Type B pancreatic cell (in vitro differentiated cells): ENCODE measurements at regions not wholly inside any gene's neighbourhood (a gene's known extent, or its start where the extent isn't known, plus 50 kb on each side); places are given as distances from the start of the nearest gene placed in this dataset.

Experiments used
- DNase-seq: peaks from one replicate; pipeline ENCODE4 v3.0.0; 2021; ENCODE audit warnings: mixed read lengths; ENCODE audit not compliant: unreplicated experiment; ENCODE audit errors: extremely low spot score
- H3K27ac Mint-ChIP-seq: 2 replicates; pipeline ENCODE4 v1.8.0; 2021; ENCODE audit warnings: mild to moderate bottlenecking, mixed read lengths
- H3K27me3 Mint-ChIP-seq: 2 replicates; pipeline ENCODE4 v1.8.0; 2021; ENCODE audit warnings: mixed read lengths
- H3K36me3 Mint-ChIP-seq: 2 replicates; pipeline ENCODE4 v1.8.0; 2021; ENCODE audit warnings: mixed read lengths
- H3K4me1 Mint-ChIP-seq: one replicate; pipeline ENCODE4 v1.8.0; 2021; ENCODE audit warnings: mixed read lengths; ENCODE audit not compliant: unreplicated experiment
- H3K4me3 Mint-ChIP-seq: 2 replicates; pipeline ENCODE4 v1.8.0; 2021; ENCODE audit warnings: mild to moderate bottlenecking, mixed read lengths
- H3K9me3 Mint-ChIP-seq: 2 replicates; pipeline ENCODE4 v1.8.0; 2021; ENCODE audit warnings: mixed read lengths
- TF ChIP-seq, protein P1 (sequence below): fragments of 200-600 bp; sonication (generic); conservative IDR thresholded peaks from 2 replicates; pipeline ENCODE4 v1.5.0; 2021; ENCODE audit warnings: antibody characterized with exemption, mild to moderate bottlenecking

- H3K27me3 Mint-ChIP-seq, result peaks cover 6% of the 10 kb centered on the region
- no peak for DNase-seq
- H3K4me1 Mint-ChIP-seq, result peaks cover 35% of the 10 kb centered on the region
- no peaks in the 10 kb centered on the region for H3K36me3 Mint-ChIP-seq
- H3K27ac Mint-ChIP-seq, result peak overlapping the region; percentile 8
- TF ChIP-seq, protein P1, sequence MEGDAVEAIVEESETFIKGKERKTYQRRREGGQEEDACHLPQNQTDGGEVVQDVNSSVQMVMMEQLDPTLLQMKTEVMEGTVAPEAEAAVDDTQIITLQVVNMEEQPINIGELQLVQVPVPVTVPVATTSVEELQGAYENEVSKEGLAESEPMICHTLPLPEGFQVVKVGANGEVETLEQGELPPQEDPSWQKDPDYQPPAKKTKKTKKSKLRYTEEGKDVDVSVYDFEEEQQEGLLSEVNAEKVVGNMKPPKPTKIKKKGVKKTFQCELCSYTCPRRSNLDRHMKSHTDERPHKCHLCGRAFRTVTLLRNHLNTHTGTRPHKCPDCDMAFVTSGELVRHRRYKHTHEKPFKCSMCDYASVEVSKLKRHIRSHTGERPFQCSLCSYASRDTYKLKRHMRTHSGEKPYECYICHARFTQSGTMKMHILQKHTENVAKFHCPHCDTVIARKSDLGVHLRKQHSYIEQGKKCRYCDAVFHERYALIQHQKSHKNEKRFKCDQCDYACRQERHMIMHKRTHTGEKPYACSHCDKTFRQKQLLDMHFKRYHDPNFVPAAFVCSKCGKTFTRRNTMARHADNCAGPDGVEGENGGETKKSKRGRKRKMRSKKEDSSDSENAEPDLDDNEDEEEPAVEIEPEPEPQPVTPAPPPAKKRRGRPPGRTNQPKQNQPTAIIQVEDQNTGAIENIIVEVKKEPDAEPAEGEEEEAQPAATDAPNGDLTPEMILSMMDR, result peak; percentile 17
- peak overlapping the region; percentile 71 for H3K4me3 Mint-ChIP-seq
- H3K9me3 Mint-ChIP-seq, result no peaks in the 10 kb centered on the region
Measured at GRCh38 chr9:121567500-121568342, 68.1 kb upstream of the GGTA1 start.

DNA sequence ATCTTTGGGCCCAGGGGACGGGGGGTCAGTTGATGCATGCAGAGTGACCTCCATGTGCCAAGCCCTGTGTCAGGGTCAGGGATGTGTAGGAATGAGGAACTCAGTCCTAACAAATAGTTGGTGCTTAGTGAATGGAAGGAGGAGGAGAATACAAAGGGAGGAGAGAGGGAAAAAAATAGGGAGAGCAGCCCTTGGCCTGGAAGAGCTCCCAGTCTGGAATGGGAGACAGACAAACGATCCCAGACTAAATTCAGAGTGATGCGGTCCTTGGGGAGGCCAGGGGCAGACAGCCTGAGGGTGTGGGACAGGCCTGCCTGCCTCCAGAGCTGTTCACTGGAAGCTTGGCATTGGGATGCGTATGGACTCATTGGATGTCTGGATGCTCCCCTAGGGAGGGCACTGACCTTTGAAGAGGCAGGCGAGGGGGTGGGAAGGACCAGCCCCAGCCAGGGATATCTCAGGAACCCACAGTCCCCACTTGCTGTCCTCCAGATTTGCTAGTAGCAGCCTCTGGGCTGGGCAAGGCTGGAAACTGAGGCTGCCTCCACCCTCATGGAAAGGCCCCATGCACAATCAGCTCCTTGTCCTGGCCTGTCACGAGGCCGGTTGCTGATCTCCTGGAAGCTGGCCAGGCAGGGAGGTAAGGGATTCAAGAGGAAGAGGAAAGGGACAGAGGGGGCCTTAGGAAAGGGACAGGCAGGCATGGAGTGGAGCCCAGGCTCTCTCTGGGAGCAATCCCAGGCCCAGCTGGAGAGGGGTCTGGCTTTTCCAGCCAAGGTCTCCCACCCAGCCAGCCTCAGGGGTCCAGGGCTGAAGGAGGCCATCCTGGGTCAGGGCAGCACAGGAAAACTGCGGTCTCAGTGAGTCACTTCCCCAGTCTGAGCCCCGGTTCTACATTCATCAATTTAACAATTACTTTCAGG is 69.0 kb upstream of the GGTA1 start:
- H3K9me3 Mint-ChIP-seq, result no peaks in the 10 kb centered on the region
- peaks cover 35% of the 10 kb centered on the region for H3K4me1 Mint-ChIP-seq
- no peaks in the 10 kb centered on the region for H3K36me3 Mint-ChIP-seq
- H3K27ac Mint-ChIP-seq, result no peak overlapping the region
- no peak for DNase-seq
- TF ChIP-seq, protein P1, result no peak
- peaks cover 6% of the 10 kb centered on the region for H3K27me3 Mint-ChIP-seq
- H3K4me3 Mint-ChIP-seq, result no peak overlapping the region

GRCh38 chr9:121569266-121569648 is 69.6 kb upstream of the GGTA1 start:
- H3K36me3 Mint-ChIP-seq, result no peaks in the 10 kb centered on the region
- H3K9me3 Mint-ChIP-seq, result no peaks in the 10 kb centered on the region
- peaks cover 6% of the 10 kb centered on the region for H3K27me3 Mint-ChIP-seq
- no peak overlapping the region for H3K4me3 Mint-ChIP-seq
- peaks cover 37% of the 10 kb centered on the region for H3K4me1 Mint-ChIP-seq
- no peak overlapping the region for H3K27ac Mint-ChIP-seq
- TF ChIP-seq, protein P1, result no peak
- DNase-seq, result no peak

GRCh38 chr9:121572581-121572980 is 72.9 kb upstream of the GGTA1 start:
- Mint-ChIP-seq H3K27ac (no peak overlapping the region), H3K36me3 (no peaks in the 10 kb centered on the region), H3K9me3 (no peaks in the 10 kb centered on the region), H3K27me3 (peaks cover 6% of the 10 kb centered on the region), H3K4me1 (peaks cover 43% of the 10 kb centered on the region), H3K4me3 (no peak overlapping the region)
- no peak for DNase-seq
- TF ChIP-seq, protein P1, result no peak

DNA sequence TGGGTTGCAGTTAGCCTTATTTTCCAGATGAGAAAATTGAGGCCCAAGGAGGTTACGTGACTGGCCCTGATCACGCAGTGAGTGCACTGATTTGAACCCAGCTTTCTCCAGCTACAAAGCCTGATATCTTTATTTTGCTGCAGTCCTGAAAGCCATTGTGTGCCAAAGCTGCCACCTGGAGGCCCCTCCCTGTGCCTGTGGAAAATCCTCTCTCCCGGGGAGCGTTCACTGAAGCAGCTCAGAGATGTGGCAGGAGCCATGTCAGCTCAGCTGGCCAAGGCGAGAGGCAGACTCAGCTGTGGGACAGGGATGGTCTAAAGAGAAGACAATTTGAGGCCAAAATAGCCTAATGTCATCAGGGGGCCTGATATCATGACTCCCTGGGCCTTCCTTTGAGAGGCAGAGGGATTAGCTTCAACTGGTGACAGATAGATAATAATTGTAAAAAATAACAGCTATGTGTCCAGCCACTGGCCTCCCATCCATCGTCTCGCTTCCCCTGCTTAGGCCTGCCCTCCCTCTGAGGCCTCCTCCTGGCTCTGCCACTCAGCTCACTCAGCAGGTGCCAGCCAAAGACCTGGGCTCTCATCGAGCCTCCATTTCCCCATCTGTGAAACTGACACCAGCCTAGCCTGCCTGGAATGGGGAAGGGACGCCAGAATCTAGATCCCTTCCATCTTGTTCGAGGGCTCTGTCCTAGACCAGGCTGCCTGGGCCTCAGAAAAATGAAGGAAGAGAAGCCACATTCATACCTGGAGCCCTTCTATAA is 74.3 kb upstream of the GGTA1 start:
- Mint-ChIP-seq H3K4me1 (peaks cover 44% of the 10 kb centered on the region), H3K4me3 (no peak overlapping the region), H3K27me3 (peaks cover 6% of the 10 kb centered on the region), H3K9me3 (no peaks in the 10 kb centered on the region), H3K36me3 (no peaks in the 10 kb centered on the region), H3K27ac (no peak overlapping the region)
- TF ChIP-seq, protein P1, result no peak
- no peak for DNase-seq
